T-helper 2 cell treated with Interferon-gamma antibody and Interleukin-4, amounts not matched to agents 100 ng/mL and 5 ng/mL, for 36 hours (primary cell): ENCODE measurements at regions not wholly inside any gene's neighbourhood (a gene's known extent, or its start where the extent isn't known, plus 50 kb on each side); places are given as distances from the start of the nearest gene placed in this dataset.

Experiments
- intact Hi-C: fragments of 100-400 bp; cut with micrococcal nuclease; formaldehyde crosslinking; loops from one replicate; pipeline ENCODE4 v1.15.1; 2023

DNA sequence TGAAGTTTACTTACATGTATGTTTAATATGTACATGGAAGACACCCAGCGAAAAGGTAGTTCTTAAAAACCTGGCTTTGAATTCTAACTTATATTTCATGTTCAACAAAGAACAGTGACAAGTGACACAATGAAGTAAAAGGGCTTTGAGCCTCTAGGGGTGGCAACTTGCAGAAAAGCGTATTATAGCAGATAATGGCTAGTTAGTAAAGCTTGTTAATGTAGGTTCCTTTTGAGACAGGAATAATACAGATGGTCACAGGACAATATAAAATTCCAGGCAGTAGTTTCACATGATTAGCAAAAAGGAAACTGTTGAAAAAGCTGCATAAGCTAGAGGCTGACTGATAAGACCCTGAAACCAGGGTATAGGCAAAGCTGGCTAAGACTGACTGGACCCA is 132.4 kb upstream of the FTMT start:
- intact Hi-C loops = no loop called here

DNA sequence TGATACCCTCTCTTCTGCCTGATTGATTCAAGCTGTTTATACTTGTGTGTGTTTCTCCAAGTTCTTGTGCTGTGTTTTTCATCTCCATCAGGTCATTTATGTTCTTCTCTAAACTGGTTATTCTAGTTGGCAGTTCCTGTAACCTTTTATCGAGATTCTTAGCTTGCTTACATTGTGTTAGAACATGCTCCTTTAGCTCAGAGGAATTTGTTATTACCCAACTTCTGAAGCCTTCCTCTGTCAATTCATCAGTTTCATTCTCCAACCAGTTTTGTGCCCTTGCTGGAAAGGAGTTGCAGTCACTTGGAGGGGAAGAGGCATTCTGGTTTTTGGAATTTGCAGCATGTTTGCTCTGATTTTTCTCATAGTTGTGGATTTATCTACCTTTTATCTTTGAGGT is 126.2 kb upstream of the FTMT start:
- intact Hi-C loops = no loop called here

- intact Hi-C loops = no loop called here
Observed at GRCh38 chr5:121726991-121727390, 124.7 kb upstream of the FTMT start.

- intact Hi-C loops = no loop called here
Observed at GRCh38 chr5:121731377-121731776, 120.3 kb upstream of the FTMT start.

DNA sequence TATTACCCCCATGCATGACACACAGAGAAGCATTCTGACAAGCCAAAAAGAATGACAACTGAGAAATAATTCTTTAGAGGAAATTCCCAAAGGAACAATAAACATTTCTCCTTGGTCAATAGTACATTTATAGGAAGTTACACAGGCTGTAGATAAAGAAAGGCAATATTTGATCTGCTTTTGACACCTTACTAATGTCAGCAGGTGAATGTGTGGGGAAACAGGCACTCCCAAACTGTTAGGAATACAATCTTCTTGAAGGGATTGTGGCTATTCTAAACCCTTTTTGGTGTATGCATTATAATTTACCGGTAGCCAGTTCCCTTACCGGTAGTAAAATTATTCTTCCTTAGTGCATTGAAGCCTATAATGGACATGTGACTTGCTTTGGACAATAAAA is 116.1 kb upstream of the FTMT start:
- intact Hi-C loops = no loop called here

DNA sequence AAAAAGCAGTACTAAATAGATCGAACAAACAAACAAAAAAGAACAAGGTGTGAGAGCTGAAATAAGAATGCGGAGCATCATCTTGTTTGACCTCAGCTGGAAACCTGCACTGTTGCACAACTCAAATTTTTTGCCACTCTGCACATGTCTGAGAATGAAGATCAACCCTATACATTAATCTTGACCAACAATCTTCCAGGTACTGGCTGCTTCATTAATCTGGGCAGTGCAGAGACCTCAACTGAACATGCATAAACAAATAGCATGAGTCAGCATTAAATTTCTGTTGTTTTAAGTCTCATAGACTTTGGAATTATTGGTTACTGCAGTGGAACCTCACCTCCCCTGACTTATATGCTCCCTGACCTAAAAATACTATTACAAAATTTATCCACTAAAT is 114.6 kb upstream of the FTMT start:
- intact Hi-C loops = no loop called here

GRCh38 chr5:121741156-121741555 is 110.5 kb upstream of the FTMT start:
- intact Hi-C loops = no loop called here

GRCh38 chr5:121744577-121744976 is 107.1 kb upstream of the FTMT start:
- intact Hi-C loops = no loop called here

DNA sequence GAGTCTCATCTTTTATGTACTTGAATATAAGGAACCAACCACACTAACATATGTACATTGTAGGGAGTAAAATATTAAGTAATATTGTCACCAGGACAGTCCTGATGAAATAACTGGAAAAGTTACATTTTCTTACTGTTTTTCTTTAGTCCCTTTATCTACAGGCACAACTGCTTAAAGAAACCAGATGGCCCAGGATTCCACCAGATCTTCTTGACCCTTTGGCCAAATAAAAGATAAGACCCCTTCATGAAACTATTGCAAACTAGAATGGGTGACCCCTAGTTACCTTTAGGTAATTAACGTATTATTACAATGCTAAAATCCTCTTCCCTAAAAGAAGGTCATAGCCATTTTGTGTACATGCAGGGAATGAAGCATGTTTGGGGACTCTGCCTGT is 106.3 kb upstream of the FTMT start:
- intact Hi-C loops = no loop called here

- intact Hi-C loops = no loop called here
Observed at GRCh38 chr5:121746763-121747162, 104.9 kb upstream of the FTMT start.

- intact Hi-C loops = no loop called here
Observed at GRCh38 chr5:121748686-121749085, 103.0 kb upstream of the FTMT start.

GRCh38 chr5:121752149-121752548 is 99.5 kb upstream of the FTMT start:
- intact Hi-C loops = no loop called here

DNA sequence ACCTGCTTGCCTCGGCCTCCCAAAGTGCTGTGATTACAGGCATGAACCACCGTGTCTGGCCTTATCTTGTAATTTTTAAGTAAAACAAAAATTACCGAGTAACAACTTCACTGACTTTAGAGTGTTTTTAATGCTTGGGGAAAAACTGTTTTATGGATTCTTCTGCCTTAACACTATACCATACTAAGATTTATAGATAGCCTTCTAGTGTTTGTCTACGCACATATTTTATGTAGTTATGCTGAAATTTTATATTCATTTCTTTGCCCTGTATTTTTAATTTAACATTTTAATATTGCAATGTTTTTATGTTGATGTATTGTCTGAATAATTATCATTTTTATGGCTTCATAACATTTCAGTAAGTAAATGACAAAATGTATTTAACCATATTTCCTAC is 96.4 kb upstream of the FTMT start:
- intact Hi-C loops = no loop called here

- intact Hi-C loops = no loop called here
Observed at GRCh38 chr5:121757753-121758152, 93.9 kb upstream of the FTMT start.

- intact Hi-C loops = no loop called here
Observed at GRCh38 chr5:121758615-121759014, 93.1 kb upstream of the FTMT start.

- intact Hi-C loops = no loop called here
Observed at GRCh38 chr5:121762426-121762825, 89.3 kb upstream of the FTMT start.

DNA sequence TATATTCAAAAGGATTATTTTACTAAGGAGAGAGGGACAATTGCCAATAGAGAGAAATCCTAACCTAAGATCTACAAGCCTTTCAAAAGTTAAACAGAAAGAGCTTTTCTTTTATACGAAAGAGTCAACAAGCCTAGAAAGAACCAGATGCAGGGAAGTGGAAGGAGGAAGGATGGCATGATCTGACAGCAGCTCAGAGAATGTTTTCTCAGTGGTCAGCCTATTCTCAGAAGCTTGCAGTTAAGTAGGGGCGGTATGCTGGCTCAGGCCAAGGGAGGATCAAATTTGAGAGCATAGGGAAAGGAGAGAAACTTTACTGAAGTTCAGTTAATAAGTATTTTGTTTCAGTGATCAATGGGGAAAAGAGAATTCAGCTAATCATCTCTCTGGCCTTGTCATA is 88.0 kb upstream of the FTMT start:
- intact Hi-C loops = no loop called here

- intact Hi-C loops = no loop called here
Observed at GRCh38 chr5:121780406-121780805, 71.3 kb upstream of the FTMT start.

DNA sequence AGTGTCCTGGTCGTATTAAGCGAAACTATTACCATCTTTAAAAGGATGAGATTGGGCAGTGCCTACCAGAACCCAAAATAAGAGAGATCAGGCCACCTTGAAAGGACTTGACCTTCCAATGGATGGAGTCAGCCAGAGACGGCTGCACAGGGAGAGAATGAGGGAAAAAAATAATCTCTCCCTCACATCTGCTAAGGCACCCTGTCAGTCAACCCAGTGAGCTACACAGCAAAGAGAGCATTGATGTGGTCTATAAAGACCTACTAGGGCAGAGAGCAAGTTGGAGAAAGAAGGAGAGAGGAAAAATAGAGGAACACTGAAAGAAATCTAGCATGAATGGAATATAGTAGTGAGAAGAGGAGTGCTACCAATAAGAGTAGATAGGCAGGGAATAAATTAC is 68.0 kb upstream of the FTMT start:
- intact Hi-C loops = no loop called here

DNA sequence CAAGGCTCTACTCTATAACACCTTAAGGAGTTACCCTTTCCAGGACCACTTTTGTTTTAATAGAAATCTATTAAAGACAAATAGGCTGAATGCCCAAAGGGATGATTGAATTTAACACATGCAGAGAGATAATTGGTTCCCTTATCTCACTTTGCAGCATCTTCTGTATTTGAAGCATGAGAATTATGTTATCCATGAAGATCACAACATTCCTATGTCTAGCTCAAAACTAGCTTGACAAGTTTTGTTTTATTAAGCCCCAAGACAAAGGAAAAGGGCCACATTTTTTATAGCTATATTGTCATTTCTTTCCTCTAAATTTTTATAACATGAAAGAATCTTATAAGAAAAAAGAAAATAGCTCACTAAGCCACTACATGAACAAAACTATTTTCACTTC is 57.9 kb upstream of the FTMT start:
- intact Hi-C loops = no loop called here

DNA sequence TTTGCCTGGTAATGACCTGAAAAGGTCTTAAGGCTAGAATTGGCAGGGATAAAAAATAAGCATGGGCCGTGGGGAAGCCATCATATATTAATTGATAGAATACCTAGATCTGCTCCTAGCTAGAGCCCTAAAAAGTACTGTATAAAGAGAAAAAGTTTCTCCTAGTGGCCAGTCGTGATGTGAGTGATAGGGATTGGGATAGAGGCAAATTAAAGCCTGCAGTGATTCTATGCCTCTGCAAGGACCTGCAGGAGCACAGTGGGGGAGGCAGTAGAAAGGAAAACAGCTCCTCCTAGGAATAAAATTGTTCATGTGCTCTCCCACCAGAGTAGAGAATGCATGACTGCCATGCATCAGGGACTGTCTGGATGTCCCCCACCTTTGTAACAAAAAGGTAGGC is 56.2 kb upstream of the FTMT start:
- intact Hi-C loops = no loop called here

- intact Hi-C loops = no loop called here
Observed at GRCh38 chr5:121797681-121798518, 53.8 kb upstream of the FTMT start.
